Sigmoid colon (tissue), 6 donors: ENCODE measurements at regions not wholly inside any gene's neighbourhood (a gene's known extent, or its start where the extent isn't known, plus 50 kb on each side); places are given as distances from the start of the nearest gene placed in this dataset.

Source experiments
- DNase-seq: peaks from one replicate; pipeline ENCODE4 v3.0.0-alpha.2; 2019
- H3K27ac ChIP-seq, 4 donors: fragments of 200-600 bp; sonication (generic); one replicate each; pipeline ENCODE4 v1.5.1; 2016 to 2019; ENCODE audit warnings: mild to moderate bottlenecking in 1 of 4
- H3K27me3 ChIP-seq, 3 donors: fragments of 200-600 bp; sonication (generic); one replicate each; pipeline ENCODE4 v1.5.1; 2019; ENCODE audit warnings: mild to moderate bottlenecking in 1 of 3
- H3K36me3 ChIP-seq, 4 donors: fragments of 200-600 bp; sonication (generic); one replicate each; pipeline ENCODE4 v1.5.1; 2016 to 2019
- H3K4me1 ChIP-seq, 4 donors: fragments of 200-600 bp; sonication (generic); one replicate each; pipeline ENCODE4 v1.5.1; 2017 to 2019
- H3K4me3 ChIP-seq, 4 donors: fragments of 200-600 bp; sonication (generic); one replicate each; pipeline ENCODE4 v1.5.1; 2017 to 2019; ENCODE audit warnings: mild to moderate bottlenecking in 2 of 4, moderate library complexity in 1 of 4
- H3K9me3 ChIP-seq, 4 donors: fragments of 200-600 bp in 3 of 4; sonication (generic) in 3 of 4; one replicate each; pipeline versions ENCODE4 v1.5.1 to v1.6.1; 2013 to 2019
- EP300 ChIP-seq, 4 donors: sonication (generic); formaldehyde crosslinking; IDR thresholded peaks; one replicate each; pipeline ENCODE4 v1.6.1; 2017; ENCODE audit warnings: antibody characterized with exemption in 4 of 4
- POLR2A ChIP-seq, 2 donors: fragments of 450-650 bp; IDR thresholded peaks; one replicate each; pipeline ENCODE4 v1.6.1; 2016; ENCODE audit warnings: antibody characterized with exemption in 2 of 2, mild to moderate bottlenecking in 2 of 2, moderate library complexity in 2 of 2
- POLR2AphosphoS5 ChIP-seq, 4 donors: sonication (generic); formaldehyde crosslinking; IDR thresholded peaks; one replicate each; pipeline ENCODE4 v1.6.1; 2017; ENCODE audit warnings: antibody characterized with exemption in 4 of 4
- WGBS, 2 donors: extraction: QIAGEN DNeasy Blood & Tissue Kit; methylation state at CpG; one replicate each; pipeline ENCODE4 v1.1.7; 2013; 5-methylcytosine and 5-hydroxymethylcytosine counted together
- intact Hi-C: fragments of 100-400 bp; cut with DNase I; formaldehyde crosslinking; loops from one replicate; pipeline ENCODE4 v1.15.1; 2023
- TF ChIP-seq, protein P1 (sequence below), 4 experiments: fragments of 450-650 bp in 3 of 4; fragments of 200-600 bp in 1 of 4; IDR thresholded peaks; one replicate each; pipeline ENCODE4 v1.5.1; 2016 to 2019; ENCODE audit warnings: antibody characterized with exemption in 4 of 4, mild to moderate bottlenecking in 3 of 4, moderate library complexity in 2 of 4
- donor health status: healthy with polysubstance abuse.
- donor health status: healthy.

DNA sequence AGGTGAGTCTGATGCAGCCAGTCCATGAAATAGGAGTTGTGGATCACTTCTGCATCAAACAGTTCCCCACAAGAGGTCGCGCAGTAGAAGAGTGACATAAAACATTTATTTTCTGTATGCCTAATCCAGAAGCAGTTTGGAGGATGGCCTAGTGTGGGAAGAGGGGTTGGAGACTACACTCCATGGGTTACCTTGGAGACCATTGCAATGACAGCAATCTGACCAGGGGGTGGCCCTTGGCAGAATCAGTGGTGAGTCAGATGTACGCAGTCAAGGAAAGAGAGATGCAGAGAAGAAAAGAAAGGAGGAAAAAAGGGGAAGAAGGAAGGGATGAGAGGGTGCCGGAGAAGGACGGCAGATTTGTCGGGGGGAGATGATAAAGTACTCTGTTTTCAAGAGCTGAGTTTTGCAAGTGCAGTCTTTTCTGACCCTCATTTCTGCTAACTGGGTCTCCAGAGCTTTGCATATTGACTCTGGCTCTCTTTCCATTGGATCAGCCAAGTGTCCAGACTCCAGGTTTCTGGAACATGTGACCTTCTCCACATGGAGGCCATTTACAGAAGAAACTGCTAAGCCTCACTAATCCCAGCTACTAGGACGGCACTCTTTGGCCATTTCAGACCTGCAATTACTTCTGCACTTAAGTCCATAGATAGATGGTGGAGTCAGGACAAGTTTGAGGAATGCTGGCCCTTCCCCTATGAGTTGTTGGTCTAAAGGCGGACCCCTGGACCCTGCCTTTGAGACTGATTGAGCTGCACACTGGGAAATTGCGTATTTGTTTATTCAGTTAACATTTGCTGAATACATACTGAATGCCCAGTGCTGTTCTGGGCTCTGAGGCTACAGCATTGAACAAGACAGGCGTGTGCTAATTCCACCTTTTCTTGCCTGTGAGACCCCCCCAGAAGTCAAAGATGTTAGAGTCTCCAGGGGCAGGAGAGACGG is 424.2 kb downstream of the BCL11B start:
- TF ChIP-seq POLR2AphosphoS5 (IDR thresholded peaks at IDR 0.05): no peak
- no peak for TF ChIP-seq POLR2A (IDR thresholded peaks at IDR 0.05)
- TF ChIP-seq, protein P1, sequence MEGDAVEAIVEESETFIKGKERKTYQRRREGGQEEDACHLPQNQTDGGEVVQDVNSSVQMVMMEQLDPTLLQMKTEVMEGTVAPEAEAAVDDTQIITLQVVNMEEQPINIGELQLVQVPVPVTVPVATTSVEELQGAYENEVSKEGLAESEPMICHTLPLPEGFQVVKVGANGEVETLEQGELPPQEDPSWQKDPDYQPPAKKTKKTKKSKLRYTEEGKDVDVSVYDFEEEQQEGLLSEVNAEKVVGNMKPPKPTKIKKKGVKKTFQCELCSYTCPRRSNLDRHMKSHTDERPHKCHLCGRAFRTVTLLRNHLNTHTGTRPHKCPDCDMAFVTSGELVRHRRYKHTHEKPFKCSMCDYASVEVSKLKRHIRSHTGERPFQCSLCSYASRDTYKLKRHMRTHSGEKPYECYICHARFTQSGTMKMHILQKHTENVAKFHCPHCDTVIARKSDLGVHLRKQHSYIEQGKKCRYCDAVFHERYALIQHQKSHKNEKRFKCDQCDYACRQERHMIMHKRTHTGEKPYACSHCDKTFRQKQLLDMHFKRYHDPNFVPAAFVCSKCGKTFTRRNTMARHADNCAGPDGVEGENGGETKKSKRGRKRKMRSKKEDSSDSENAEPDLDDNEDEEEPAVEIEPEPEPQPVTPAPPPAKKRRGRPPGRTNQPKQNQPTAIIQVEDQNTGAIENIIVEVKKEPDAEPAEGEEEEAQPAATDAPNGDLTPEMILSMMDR (IDR thresholded peaks at IDR 0.05): no peak
- no peak for TF ChIP-seq EP300 (IDR thresholded peaks at IDR 0.05)
- Histone ChIP-seq H3K9me3 (no peaks in the 10 kb centered on the region), H3K4me3 (no peak overlapping the region), H3K36me3 (no peaks in the 10 kb centered on the region), H3K27ac (no peak overlapping the region), H3K4me1 (no peaks in the 10 kb centered on the region), H3K27me3 (no peaks in the 10 kb centered on the region)
- DNase-seq: no peak
- 87% methylated on average over 11 of the region's 11 CpGs for WGBS, 2 donors
- intact Hi-C loops: no loop called here

DNA sequence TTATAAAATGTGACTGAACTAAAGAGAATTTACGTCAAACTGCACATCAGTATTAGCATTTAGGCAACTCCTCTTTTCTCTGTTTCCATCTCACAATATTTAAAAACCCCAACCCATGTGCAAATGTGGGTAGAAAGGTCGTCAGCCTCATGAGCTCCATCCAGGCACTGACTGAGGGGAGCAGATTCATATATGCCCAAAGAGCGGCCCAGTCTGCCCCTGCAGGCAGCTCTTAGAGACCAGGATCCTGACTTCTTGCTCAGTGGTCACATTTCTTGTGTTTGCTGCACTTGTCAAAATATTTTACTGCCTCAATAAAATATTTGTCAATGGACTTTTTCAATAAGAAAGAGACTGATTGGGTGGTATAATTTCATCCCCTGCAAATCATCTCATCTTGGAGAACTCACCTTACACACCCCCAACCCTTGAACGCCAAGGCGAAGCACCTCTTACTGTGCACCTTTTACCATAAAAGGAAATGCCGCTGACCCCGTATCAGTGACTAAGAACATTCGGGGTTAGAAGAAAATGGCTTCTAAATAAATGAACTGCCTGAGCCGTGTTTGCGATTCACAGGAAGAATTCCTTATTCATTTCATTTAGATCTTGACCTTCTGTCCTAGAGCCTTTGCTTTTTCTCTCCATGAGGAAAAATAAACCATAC is 418.8 kb downstream of the BCL11B start:
- 80 to 81% methylated on average over 10 of the region's 10 CpGs for WGBS, 2 donors
- Histone ChIP-seq H3K27ac (no peak overlapping the region), H3K4me3 (no peak overlapping the region), H3K27me3 (peaks cover 0 to 2% (median 0%) of the 10 kb centered on the region in 3 donors), H3K9me3 (no peaks in the 10 kb centered on the region), H3K4me1 (no peaks in the 10 kb centered on the region), H3K36me3 (no peaks in the 10 kb centered on the region)
- no peak for TF ChIP-seq EP300 (IDR thresholded peaks at IDR 0.05)
- TF ChIP-seq POLR2AphosphoS5 (IDR thresholded peaks at IDR 0.05): no peak
- TF ChIP-seq POLR2A (IDR thresholded peaks at IDR 0.05): no peak
- TF ChIP-seq, protein P1 (IDR thresholded peaks at IDR 0.05): no peak
- intact Hi-C loops: no loop called here
- DNase-seq: no peak

DNA sequence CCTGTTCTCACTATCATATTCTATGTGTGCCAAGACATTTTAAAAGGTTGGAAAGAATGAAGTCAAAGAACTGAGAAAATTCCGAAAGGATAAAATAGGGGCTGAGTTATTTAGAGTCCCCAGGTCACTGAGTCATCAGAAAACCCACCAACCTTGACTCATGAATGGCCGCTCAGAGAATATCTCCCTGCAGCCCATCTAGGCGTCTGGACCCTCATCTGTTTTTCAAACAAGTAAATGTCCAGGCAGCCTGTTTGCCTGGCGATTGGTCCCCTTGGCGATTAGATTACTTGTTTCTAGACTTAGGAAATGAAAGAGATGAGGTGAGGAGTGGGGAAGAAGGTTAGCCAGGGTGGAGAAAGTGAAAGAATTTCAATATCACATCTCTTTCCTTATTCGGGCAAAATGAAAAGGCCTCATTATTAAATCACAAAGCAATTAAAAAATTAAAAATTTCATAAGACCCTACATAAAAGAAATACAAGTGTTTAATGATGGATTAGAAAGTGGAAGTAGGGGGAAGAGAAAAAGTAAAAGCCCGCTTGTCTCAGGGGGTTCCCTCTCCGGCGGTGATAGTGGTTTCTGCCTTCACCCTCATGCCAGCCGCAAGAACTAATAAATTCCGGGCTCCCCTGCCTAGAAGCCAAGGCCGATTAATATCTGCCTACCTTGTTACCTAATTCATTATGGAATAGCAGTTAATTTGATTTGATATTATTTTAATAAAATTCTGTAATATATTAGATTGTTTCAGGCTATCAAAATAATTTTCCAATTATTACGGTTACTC is 415.9 kb downstream of the BCL11B start:
- intact Hi-C loops: no loop called here
- Histone ChIP-seq H3K9me3 (no peaks in the 10 kb centered on the region), H3K27me3 (peaks cover 0 to 5% (median 0%) of the 10 kb centered on the region in 3 donors), H3K4me3 (no peak overlapping the region), H3K4me1 (no peaks in the 10 kb centered on the region), H3K27ac (no peak overlapping the region), H3K36me3 (no peaks in the 10 kb centered on the region)
- no peak for DNase-seq
- WGBS, 2 donors: 90 to 92% methylated on average over 13 of the region's 13 CpGs
- TF ChIP-seq POLR2AphosphoS5 (IDR thresholded peaks at IDR 0.05) (no peak), EP300 (IDR thresholded peaks at IDR 0.05) (no peak), POLR2A (IDR thresholded peaks at IDR 0.05) (no peak)
- TF ChIP-seq, protein P1 (IDR thresholded peaks at IDR 0.05): no peak

DNA sequence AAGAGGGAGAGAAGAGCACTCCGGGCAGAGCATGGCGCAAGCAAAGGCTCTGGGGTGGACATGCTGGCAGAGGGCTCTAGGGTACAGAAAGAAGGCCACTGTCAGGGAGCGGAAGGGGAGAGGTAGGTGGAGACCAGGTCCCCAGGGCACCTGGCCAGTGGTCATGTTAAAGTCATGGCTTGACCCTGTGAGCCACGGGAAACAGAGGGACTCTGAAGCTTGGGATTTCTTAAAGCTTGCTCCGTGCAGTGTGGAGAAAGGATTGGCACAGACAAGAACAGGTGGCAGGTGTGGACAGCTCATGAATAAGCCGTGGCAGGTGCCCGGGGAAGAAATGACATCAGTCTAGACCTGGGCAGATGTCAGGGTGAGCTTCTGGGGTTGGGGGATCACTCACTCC is 413.8 kb downstream of the BCL11B start:
- H3K36me3 ChIP-seq: no peaks in the 10 kb centered on the region
- no peak for DNase-seq
- H3K27me3 ChIP-seq: peaks cover 0 to 5% (median 0%) of the 10 kb centered on the region in 3 donors
- intact Hi-C loops: no loop called here
- no peak overlapping the region for H3K4me3 ChIP-seq
- no peaks in the 10 kb centered on the region for H3K9me3 ChIP-seq
- no peak overlapping the region for H3K27ac ChIP-seq
- WGBS, 2 donors: 68 to 89% methylated on average over 7 of the region's 7 CpGs
- no peaks in the 10 kb centered on the region for H3K4me1 ChIP-seq
- TF ChIP-seq, protein P1 (IDR thresholded peaks at IDR 0.05): no peak
